Endothelial cell of umbilical vein (primary cell): ENCODE measurements at regions not wholly inside any gene's neighbourhood (a gene's known extent, or its start where the extent isn't known, plus 50 kb on each side); places are given as distances from the start of the nearest gene placed in this dataset.

Experiments used
- BruUV-seq: library from RNA; stranded (reverse); fragments of 400-500 nt; replicated peaks from 2 replicates; lab custom pipeline; 2021; lab: Mats Ljungman, UMichigan
- CTCF ChIA-PET: fragments of 300-600, 350-600 bp; sonication (Branson Sonifier 250); formaldehyde crosslinking; loops from one replicate; lab custom pipeline; 2021; ENCODE audit warnings: antibody characterized with exemption, inconsistent platforms; lab: Charles Lee
- POLR2A ChIA-PET: fragments of 300-600, 350-600 bp; sonication (Branson Sonifier 250); formaldehyde crosslinking; loops from one replicate; lab custom pipeline; 2021; ENCODE audit warnings: antibody characterized with exemption, inconsistent platforms; lab: Charles Lee
- DNase-seq: peaks from one replicate; pipeline ENCODE4 v3.0.0-alpha.2; 2011; ENCODE audit warnings: low read depth, low spot score
- FAIRE-seq: peaks from 2 replicates; lab custom pipeline; 2011; peaks lifted over from hg19 to GRCh38; lab: Jason Lieb, UNC
- H2AFZ ChIP-seq: 2 replicates; pipeline ENCODE4 v1.6.0; 2012; ENCODE audit warnings: low read depth, low read length, control low read depth, inconsistent platforms
- H3K27ac ChIP-seq: 2 replicates; pipeline ENCODE4 v1.5.1; 2011; ENCODE audit warnings: low read depth, mild to moderate bottlenecking, control low read depth, low read length, moderate library complexity; ENCODE audit not compliant: insufficient read depth
- H3K27me3 ChIP-seq, 2 experiments: 2 replicates each; pipeline versions ENCODE4 v1.6.0 to v1.6.1; 2011; ENCODE audit warnings: low read length in 2 of 2, mixed read lengths in 1 of 2; ENCODE audit not compliant: control insufficient read depth in 2 of 2, insufficient read depth in 2 of 2
- H3K36me3 ChIP-seq, 2 experiments: 2 replicates in 1 of 2; 3 replicates in 1 of 2; pipeline ENCODE4 v1.5.1; 2011; ENCODE audit warnings: low read length in 2 of 2, mild to moderate bottlenecking in 1 of 2, moderate library complexity in 1 of 2; ENCODE audit not compliant: control insufficient read depth in 2 of 2, insufficient read depth in 2 of 2; ENCODE audit errors: extremely low read depth in 1 of 2
- H3K4me1 ChIP-seq: 3 replicates; pipeline ENCODE4 v1.5.1; 2011; ENCODE audit warnings: mild to moderate bottlenecking, low read length; ENCODE audit not compliant: control insufficient read depth, insufficient read depth; ENCODE audit errors: extremely low read depth
- H3K4me2 ChIP-seq: 2 replicates; pipeline ENCODE4 v1.6.1; 2011; ENCODE audit warnings: low read length, control low read depth, mixed read lengths; ENCODE audit not compliant: insufficient read depth
- H3K4me3 ChIP-seq, 3 experiments: fragments of 200-600 bp in 1 of 3; sonication (generic), shearing (Covaris generic) in 1 of 3; replicated peaks in 1 of 3; 2 replicates each; pipeline ENCODE4 v1.5.1; 2011 to 2016; ENCODE audit warnings: control low read depth in 3 of 3, low read length in 3 of 3, mild to moderate bottlenecking in 2 of 3, inconsistent platforms in 1 of 3, low read depth in 1 of 3, moderate library complexity in 1 of 3; ENCODE audit not compliant: insufficient read depth in 1 of 3
- H3K79me2 ChIP-seq: 2 replicates; pipeline ENCODE4 v1.6.0; 2012; ENCODE audit warnings: low read length, inconsistent platforms; ENCODE audit not compliant: control insufficient read depth, insufficient read depth
- H3K9ac ChIP-seq: replicated peaks from 2 replicates; pipeline ENCODE3; 2011; ENCODE audit warnings: low read length, control low read depth; ENCODE audit not compliant: insufficient read depth; ENCODE audit errors: extremely low read depth
- H3K9me1 ChIP-seq: replicated peaks from 3 replicates; pipeline ENCODE4 v1.6.0; 2011; ENCODE audit warnings: mild to moderate bottlenecking, low read length; ENCODE audit not compliant: control insufficient read depth, insufficient read depth; ENCODE audit errors: extremely low read depth
- H3K9me3 ChIP-seq: replicated peaks from 2 replicates; pipeline ENCODE4 v1.5.1; 2012; ENCODE audit warnings: low read length, inconsistent platforms; ENCODE audit not compliant: control insufficient read depth, insufficient read depth
- H4K20me1 ChIP-seq: replicated peaks from 2 replicates; pipeline ENCODE3; 2011; ENCODE audit warnings: mild to moderate bottlenecking, low read length; ENCODE audit not compliant: control insufficient read depth, insufficient read depth; ENCODE audit errors: extremely low read depth
- EZH2 ChIP-seq: IDR thresholded peaks from 2 replicates; pipeline ENCODE4 v1.6.1; 2012; ENCODE audit warnings: borderline replicate concordance, low read depth, mild to moderate bottlenecking, moderate library complexity, low read length, inconsistent platforms; ENCODE audit not compliant: severe bottlenecking
- FOS ChIP-seq: IDR thresholded peaks from 2 replicates; pipeline ENCODE4 v1.6.1; 2011; ENCODE audit warnings: mild to moderate bottlenecking, low read length, moderate library complexity, borderline replicate concordance; ENCODE audit not compliant: insufficient read depth
- GATA2 ChIP-seq: IDR thresholded peaks from 2 replicates; pipeline ENCODE4 v1.7.0; 2011; ENCODE audit warnings: low read depth, mild to moderate bottlenecking, moderate library complexity, mixed read lengths, low read length; ENCODE audit not compliant: insufficient read length, insufficient read depth
- JUN ChIP-seq: IDR thresholded peaks from 2 replicates; pipeline ENCODE4 v1.6.1; 2011; ENCODE audit warnings: borderline replicate concordance, low read depth; ENCODE audit not compliant: insufficient read length, insufficient read depth
- MAX ChIP-seq: IDR thresholded peaks from 2 replicates; pipeline ENCODE4 v1.6.1; 2011; ENCODE audit not compliant: insufficient read depth, insufficient read length
- MYC ChIP-seq: IDR thresholded peaks from one replicate; pipeline ENCODE4 v1.6.1; 2011; ENCODE audit warnings: mild to moderate bottlenecking, low read depth, low read length
- POLR2A ChIP-seq: IDR thresholded peaks from 2 replicates; pipeline ENCODE4 v1.6.1; 2012; ENCODE audit warnings: low read depth, mild to moderate bottlenecking, control low read depth, low read length
- POLR2AphosphoS5 ChIP-seq: IDR thresholded peaks from 2 replicates; pipeline ENCODE4 v1.6.1; 2012; ENCODE audit warnings: low read depth, mild to moderate bottlenecking, control low read depth, low read length, moderate library complexity; ENCODE audit not compliant: insufficient read depth
- dilution Hi-C: fragments of 300-500 bp; cut with MboI; formaldehyde crosslinking; loops from one replicate; pipeline ENCODE4 v1.15.0; 2019; ENCODE audit warnings: low sequenced_read_pairs; ENCODE audit not compliant: extremely low pct_ligation_motif_present
- intact Hi-C: fragments of 100-400 bp; cut with micrococcal nuclease; formaldehyde crosslinking; loops from one replicate; pipeline ENCODE4 v1.10.0; 2022
- TF ChIP-seq, protein P1 (sequence below), 2 donors: IDR thresholded peaks; 1 replicate in 1 of 2; 2 replicates in 1 of 2; pipeline ENCODE4 v1.5.1; 2011; ENCODE audit warnings: low read length in 2 of 2, mild to moderate bottlenecking in 2 of 2, moderate library complexity in 2 of 2, control low read depth in 1 of 2, inconsistent platforms in 1 of 2, low read depth in 1 of 2; ENCODE audit not compliant: insufficient read depth in 1 of 2; ENCODE audit errors: extremely low read depth in 1 of 2

- CTCF ChIA-PET: interaction anchor here (1.3 kb wide), 1 partner anchor 924 kb away, joined by 3 read pairs; no protein-coding TSS in a partner anchor
- no peak for FAIRE-seq
Measured at GRCh38 chr5:6822068-6822467, 108.8 kb downstream of the TENT4A start.

More at GRCh38 chr5:6822068-6822467, 108.8 kb downstream of the TENT4A start:
- Histone ChIP-seq H3K9me3 (no peaks in the 10 kb centered on the region), H3K79me2 (no peaks in the 10 kb centered on the region), H3K36me3 (no peaks in the 10 kb centered on the region), H3K4me3 (no peak overlapping the region), H3K4me1 (no peaks in the 10 kb centered on the region), H2AFZ (no peak overlapping the region), H3K9ac (no peak overlapping the region), H4K20me1 (no peaks in the 10 kb centered on the region), H3K27ac (no peak overlapping the region), H3K27me3 (no peaks in the 10 kb centered on the region), H3K9me1 (no peaks in the 10 kb centered on the region), H3K4me2 (no peak overlapping the region)
- BruUV-seq: no TSS peak
- POLR2A ChIA-PET: no interaction called here
- TF ChIP-seq POLR2A (no peak), JUN (no peak), GATA2 (no peak), FOS (no peak), EZH2 (no peak), MYC (no peak), MAX (no peak), POLR2AphosphoS5 (no peak)
- TF ChIP-seq, protein P1, sequence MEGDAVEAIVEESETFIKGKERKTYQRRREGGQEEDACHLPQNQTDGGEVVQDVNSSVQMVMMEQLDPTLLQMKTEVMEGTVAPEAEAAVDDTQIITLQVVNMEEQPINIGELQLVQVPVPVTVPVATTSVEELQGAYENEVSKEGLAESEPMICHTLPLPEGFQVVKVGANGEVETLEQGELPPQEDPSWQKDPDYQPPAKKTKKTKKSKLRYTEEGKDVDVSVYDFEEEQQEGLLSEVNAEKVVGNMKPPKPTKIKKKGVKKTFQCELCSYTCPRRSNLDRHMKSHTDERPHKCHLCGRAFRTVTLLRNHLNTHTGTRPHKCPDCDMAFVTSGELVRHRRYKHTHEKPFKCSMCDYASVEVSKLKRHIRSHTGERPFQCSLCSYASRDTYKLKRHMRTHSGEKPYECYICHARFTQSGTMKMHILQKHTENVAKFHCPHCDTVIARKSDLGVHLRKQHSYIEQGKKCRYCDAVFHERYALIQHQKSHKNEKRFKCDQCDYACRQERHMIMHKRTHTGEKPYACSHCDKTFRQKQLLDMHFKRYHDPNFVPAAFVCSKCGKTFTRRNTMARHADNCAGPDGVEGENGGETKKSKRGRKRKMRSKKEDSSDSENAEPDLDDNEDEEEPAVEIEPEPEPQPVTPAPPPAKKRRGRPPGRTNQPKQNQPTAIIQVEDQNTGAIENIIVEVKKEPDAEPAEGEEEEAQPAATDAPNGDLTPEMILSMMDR (IDR thresholded peaks at IDR 0.05; ENCODE audit: extremely low read depth in 1 of 2, insufficient read depth in 1 of 2, low read depth in 1 of 2, low read length in 2 of 2): no peak
- DNase-seq: no peak
- intact Hi-C loops: loop anchor here (5.0 kb wide), 1 partner anchor 995 kb away; no protein-coding TSS in a partner anchor
- dilution Hi-C loops: no loop called here
